GM18519 (cell line): ENCODE measurements at regions not wholly inside any gene's neighbourhood (a gene's known extent, or its start where the extent isn't known, plus 50 kb on each side); places are given as distances from the start of the nearest gene placed in this dataset.
A peak's percentile ranks its signal among the peaks of the same experiment; 100 is the strongest.

Experiments
- ATAC-seq: cut with Tn5 transposase; IDR thresholded peaks from one replicate; pipeline ENCODE4 v1.9.1; 2021; ENCODE audit warnings: mild to moderate bottlenecking, moderate library complexity; ENCODE audit not compliant: unreplicated experiment, low FRiP score

DNA sequence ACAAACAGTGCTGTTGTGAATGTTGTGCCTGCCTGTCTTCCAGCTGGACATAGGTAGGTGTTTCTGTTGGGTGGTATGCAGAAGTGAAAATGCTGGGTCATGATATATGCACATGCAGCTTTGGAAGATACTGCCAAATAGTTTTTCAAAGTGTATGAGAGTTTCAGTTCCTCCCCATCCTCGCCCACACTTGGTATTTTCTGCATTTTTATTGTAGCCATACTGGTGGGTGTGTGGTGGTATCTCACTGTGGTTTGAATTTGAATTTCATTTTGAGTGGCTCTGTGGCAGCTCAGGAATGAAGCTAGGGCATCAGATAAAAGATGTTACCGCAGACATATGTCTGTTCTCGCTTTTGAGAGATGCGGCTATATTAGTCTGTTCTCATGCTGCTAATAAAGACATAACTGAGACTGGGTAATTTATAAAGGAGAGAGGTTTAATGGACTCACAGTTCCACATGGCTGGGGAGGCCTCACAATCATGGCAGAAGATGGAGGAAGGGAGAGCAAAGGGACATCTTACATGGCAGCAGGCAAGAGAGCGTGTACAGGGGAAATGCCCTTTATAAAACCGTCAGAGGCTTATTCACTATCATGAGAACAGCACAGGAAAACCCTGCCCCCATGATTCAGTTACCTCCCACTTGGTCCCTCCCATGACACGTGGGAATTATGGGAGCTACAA is 183.1 kb downstream of the CAND1 start:
- ATAC-seq: peak; percentile 56

DNA sequence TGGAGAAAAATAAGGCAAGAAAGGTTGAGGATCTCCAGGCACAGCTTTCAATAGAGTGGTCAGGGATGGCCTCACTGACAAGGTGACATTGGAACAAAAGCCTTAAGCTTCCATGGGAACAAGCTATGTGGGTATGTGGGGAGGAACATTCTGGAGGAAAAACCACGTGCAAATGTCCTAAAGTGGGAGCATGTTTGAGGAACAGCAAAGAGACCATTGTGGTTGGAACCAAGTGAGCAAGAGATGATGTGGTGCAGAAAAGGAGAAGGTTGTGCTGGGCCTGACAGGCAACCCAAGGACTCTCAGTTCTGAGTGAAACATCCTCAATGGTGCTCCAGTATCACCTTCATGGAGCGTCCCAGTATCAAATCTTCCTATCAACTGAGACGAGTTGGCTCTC is 184.0 kb downstream of the CAND1 start:
- no peak for ATAC-seq

DNA sequence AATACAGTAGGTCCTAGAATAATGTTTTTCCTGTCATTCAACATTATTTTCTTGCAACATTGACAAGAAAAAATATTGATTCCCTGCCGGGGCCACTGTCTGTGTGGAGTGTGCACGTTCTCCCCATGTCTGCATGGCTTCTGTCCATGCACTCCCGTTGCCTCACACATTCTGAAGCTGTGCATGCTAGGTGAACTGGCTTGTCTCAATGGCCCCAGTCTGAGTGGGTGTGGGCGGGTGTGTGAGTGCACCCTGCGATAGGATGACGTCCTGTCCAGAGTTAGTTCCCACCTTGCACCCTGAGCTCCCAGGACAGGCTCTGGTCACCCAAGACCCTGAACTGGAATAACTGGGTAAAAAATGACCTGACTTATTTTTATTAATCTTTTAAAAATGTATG is 186.1 kb downstream of the CAND1 start:
- ATAC-seq: no peak

DNA sequence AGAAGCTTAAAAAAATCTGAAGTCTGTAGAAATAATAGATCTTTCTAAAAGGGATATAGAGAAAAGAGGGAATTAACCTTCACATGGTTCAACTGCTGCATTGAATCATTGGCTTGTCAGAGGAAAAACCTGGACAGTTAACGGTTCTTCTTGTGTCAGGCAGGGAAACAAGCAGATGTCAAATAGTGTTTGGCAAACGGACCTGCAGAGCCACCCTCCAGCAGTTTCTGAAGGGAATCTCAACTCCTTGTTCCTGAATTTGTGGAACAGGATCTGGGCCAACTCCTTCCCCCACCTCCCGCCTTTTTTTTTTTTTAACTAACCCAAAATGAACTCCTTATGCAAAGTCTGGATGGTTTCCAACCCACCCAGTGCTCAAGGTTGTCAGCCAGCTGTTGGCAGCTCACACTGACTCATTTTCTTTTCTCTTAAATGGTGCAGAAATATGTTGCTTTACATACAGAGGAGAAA is 187.3 kb downstream of the CAND1 start:
- ATAC-seq: no peak

DNA sequence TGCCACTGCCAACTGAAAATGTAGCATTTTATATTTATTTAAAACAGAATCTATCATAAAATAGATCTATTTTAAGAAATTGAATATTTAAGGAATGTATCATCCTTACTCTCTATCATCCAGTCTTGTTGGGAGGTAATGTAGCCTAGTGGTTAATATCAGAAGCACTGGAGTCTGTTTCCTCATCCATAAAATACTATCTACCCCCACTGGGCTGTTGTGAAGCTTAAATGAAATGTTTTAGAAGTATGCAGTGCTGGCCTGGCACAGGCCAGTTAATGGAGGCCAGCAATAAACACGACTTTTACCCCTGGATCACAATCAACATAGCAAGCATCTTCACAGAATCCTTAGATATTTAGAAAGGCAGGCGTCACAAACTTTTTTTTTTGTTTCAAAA is 188.0 kb downstream of the CAND1 start:
- no peak for ATAC-seq

DNA sequence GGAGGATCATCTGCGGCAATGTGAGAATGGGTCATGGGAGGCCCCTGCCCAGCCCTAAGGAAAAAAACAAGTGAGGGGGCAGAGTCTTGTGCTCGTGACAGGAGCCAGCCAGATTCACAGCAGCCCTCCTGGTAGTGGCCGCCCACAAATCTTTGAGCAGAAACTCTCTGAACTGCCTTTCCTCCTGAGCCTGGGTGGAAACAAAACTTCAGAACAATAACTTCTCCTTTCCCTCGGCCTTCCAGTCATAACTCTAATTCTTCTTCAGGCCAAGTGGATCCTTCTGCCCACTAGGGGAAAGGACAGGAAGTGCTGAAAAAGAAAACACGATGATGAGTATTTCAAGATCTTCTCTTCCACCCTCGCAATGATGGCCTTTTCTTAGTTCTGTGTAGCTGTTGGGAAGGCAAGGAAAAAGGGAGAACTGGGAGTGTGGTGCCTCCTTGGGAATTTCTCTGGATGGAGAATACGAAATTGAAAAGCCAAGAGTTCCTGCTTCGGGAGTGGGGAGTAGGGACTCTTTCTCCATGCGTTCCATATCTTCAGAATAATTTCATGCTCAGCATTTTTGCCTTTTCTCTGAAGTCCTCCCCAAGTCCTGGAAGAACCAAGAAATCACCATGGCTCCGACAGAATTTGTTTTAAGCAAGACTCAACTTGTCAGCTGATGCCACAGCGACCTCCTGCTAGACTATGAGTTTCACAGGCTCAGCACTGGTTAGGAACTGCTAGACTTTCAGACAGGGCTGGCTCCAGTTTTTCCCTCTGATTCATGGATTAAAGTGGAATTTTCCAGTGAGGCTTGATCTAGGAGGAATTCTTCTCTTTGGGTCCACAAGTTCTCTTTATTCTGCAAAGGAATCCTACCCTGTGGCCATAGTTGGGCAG is 188.9 kb downstream of the CAND1 start:
- ATAC-seq: no peak

DNA sequence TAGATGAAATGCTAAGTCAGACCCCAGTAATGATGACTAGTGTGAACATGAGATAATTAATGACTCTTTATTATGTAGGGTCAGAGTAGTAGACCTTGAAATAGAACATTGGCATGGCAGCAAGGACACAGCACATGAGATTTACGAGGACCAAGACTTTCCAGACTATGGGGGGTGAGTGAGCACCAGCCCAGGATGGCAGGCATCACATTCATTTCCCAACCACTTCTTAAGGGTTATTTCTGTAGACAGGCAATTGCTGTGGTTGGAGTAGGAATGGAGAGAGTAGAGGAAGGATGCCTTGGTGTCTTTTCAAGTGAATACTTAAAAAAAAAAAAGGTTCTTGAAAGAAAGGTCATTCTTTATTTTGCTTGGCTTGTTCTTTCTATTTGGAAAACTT is 189.4 kb upstream of the DYRK2 start:
- no peak for ATAC-seq

DNA sequence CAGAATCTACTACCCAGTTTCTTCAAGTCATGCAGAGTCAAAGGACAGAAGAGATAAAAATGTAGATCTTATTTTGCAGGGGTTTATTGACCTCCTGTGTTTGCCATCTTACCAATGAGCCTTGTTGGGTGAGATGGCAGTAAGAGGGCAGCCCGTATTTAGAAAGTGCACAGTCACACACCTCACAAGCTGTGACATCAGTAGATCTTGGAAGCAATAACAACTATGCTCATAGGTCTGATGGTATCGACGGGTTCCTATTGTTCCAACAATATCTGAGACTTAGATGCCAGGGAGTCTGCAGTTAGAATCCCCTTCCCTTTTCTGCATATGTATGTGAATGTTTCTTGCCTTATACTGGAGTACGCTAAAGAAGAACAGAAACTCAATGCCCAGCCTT is 189.0 kb upstream of the DYRK2 start:
- ATAC-seq: no peak

DNA sequence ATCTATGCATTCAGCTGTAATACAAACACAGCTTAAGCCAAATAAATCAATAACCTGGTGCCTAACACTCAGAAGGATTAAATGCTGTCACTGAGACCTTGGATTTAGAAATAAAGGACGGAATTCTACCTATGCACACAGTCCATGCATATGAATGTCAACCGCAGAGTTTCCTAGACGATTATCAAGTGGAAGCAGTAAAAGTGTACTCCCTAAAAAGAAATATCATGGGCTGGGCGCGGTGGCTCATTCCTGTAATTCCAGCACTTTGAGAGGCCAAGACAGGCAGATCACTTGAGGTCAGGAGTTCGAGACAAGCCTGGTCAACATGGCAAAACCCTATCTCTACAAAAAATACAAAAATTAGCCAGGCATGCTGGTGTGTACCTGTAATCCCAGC is 188.2 kb upstream of the DYRK2 start:
- no peak for ATAC-seq

DNA sequence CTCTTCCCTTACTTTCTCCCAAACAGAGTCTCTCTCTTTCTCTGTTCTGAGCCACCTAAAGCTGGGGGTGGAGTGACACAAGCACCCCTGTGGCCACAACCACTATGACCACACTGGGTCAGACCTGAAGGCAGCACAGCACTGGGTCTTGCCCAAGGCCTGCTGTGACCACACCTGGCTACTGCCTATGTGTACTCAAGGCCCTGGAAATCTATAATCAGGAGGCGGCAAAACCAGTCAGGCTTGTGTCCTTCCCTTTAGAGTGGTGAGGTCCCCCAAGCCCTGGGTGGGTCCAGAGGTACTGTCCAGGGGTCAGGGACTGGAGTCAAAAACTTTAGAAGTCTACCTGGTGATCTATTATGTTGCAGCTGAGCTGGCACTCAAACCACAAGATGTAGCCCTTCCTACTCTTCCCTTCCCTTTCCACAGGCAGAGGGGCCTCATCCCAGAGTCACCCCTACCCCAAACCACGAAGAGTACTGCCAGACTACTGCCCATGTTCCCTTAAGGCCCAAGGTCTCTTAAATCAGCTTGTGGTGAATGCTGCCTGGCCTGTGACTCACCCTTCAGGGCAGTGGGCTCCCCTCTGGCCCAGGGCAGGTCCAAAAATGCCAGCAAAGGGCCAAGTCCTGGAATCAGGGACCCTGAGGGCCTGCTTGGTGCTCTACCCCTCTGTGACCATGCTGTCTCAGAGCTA is 179.8 kb upstream of the DYRK2 start:
- ATAC-seq: no peak

DNA sequence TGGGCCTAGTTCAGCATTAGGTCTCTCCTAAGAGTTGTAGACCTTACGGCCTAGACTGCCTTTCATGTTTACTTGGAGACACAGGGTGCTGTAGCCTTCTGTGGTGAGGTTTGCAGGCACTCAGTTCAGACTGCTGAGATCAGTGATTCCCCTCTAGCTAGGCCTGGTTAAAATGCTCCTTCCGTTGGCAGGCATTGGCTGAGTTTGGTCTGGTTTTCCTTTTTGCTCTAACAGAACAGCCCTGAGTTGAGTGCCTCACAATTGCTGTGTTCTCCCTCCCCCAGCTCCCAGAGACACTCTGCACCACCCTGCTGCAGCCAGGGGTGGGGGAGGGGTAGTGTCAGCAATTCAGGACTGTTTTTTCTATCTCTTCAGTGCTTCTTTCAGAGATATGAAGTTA is 178.9 kb upstream of the DYRK2 start:
- ATAC-seq: no peak

DNA sequence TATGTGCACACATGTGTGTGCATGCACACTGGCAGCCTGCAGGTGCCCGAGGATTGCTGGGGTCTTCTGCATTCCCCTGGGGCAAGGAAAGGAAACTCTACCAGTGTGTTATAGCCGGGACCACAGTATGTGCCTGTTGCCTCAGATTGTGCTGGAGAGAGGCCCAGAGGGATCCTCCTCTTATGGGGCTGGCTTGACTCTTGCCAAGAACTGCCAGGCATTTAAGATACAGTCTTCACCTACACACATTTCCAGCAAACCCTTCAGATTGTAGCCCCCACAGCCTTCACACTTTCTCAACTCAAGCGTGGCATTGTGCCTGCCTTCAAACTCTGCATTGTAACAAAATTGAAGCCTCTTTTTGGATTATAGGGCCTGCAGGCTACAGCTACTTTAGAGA is 176.7 kb upstream of the DYRK2 start:
- ATAC-seq: no peak

DNA sequence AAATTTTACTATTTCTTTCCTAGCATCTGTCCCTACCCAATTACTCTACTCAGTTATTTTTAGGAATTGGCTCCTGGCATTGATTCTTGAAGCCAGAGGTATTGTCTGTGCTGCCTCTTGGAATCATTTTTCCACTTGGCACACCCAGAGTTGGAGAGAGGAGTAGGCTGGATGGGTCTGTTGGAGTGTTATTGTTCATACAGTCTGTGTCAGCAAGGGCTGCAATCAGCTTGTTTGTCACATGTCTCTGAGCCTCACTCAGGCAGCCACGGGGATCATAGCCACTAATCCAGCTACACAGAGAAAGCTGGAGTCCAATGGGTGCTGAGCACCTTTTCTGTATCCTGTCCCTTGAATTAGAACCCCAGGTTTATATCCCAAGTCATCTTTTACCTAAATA is 176.0 kb upstream of the DYRK2 start:
- no peak for ATAC-seq

DNA sequence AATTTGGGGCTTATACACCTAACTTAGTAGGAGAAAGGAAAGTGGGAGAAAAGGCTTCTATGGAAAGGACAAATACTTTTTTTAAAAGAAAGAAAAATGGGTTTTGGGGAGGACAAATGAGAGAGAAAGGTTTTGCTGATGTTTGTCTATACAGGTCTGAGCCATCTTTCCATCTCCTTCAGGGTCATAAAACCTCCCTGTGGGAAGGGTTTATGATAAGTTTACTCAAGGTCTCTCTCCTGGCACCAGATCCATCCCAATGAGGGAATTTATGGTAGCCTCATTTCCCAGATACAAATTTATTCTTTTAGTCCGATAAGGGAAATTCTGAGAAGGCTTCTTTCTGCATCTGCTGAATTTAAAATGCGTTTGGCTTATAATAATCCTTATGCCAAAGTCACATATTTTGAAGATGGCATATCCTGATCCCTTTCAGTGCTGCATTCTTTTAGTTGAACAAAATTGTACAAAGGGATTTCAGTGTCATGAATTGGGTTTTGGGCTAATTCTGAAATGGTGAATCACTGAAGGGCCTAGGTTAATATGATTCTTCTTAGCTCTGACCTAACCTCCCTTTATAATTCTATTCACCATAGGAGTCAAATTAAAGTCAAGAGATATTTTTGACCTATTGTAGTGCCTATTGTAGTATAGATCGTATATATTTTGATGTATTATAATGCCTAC is 173.5 kb upstream of the DYRK2 start:
- ATAC-seq: no peak

DNA sequence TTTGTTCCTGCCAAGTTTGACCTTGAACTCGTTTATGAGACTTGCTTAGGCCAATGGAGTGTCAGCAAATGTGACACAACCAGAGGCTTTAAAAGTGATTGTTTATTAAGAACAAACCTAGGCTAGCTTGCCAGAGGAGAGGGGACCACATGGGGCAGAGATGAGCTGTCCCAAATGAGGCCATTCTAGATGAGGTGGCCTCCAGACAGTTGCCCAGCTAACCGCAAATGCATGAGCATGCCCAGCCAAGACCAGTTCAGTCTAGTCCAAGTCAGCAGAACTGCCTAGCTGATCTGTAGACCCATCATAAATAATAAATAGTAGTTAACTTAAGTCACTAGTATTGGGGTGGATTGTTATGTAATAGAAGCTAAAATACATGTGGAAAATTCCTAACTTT is 172.8 kb upstream of the DYRK2 start:
- no peak for ATAC-seq

DNA sequence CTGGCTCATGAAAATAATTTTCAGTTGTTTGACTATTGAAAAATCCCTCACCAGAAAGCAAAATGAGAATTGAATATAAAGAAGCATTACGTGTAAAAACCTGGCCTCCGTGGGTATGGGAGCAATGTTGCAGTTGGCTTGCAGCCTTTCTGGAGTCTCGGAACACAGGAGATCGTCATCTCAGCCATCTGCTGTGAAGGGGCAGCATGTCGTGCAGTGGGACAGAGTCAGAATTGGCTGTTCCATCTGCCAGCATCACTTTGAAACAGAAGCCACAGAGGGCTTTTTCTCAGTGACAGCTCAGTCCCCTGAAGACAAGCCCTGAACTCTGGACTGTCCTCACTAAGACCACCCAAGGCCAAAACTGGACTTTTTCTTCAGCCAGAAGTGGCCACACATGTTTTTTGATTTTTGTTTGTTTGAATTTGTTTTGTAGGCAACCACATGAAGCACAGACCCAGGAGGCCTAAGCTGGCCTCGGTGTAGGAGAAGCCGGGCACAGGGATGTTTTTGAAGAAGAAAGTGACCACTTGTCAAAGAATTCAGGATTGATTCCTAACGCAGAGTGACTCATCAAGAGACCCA is 170.8 kb upstream of the DYRK2 start:
- ATAC-seq: no peak

DNA sequence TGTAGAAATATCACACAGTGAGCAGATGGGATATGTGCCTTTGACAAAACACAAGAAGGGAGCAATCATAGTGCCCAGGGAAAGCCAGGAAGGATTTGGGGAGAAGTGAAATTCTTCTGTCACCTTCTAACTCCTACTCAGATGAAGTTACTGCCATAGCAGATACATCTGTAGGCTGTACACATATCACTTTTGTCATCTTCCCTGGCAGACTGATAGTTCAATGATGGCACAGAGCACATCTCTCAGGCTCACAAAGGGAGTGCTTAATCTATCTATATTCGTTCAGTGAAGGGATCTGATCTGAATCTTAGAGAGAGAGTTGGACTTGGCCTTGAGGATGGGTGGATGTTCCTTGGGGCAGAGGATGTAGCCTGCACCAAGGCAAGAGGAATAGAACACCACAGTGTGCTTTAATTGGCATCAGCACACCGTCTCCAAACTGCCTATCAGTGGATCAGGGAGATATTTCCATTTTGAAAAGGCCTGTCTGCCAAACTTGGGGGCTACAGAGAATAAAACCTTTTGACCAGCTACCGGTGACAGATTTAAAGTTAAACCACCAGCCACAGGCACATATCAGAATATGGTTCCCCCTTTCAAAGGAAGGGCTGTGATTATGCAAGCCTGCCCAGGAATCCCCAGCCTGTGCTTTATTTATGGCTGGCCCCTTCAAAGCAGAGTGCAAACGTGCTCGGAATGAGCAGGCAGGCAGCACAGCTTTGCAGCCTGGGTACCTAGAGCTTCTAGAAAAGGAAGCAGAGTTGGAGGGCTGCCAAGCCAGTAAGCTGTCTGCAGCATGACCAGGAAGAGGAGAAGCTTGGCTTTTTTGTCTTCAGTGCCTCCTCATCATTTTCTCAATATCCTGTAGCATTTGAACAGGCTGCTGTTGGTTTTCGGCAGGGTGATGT is 165.5 kb upstream of the DYRK2 start:
- ATAC-seq: peak; percentile 43

DNA sequence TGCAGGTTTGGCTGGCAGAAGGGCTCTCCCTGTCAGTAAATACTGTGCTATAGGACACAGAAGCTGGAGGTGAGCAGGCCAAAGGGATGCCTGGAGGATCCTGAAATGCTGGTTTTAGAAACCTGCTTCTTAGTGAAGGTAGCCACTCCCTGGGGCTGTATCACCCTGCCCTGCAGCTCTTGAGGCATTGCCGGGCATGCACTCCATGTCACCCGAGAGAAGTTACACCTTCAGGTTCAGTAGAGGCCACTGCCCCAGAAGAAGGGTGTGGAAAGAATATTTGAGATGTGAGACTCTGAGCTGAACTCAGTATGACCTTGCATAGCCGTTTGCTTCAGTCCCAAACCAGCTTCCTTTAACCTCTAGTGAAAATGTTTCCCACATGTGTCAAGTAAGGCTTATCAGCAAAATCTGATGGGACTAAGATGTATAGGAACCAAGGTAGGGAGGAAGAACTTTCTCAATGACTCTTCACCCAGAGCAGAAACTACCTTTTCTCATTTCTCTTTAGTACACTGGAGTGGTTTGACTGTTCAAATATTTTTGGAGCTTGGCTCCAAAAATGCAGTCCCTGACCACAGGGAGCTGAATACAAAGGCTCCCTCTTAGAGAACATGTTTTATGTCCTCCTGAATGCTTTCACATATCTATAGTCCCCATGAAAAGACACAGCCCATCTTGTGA is 164.5 kb upstream of the DYRK2 start:
- ATAC-seq: peak; percentile 44
